ENCODE measurements at regions not wholly inside any gene's neighbourhood (a gene's known extent, or its start where the extent isn't known, plus 50 kb on each side); places are given as distances from the start of the nearest gene placed in this dataset.

GRCh38 chr1:22320587-22321344, 130.9 kb upstream of the ZBTB40 start:
- no peaks in the 10 kb centered on the region for H3K27me3 ChIP-seq
- H3K4me3 ChIP-seq (ENCODE audit: low read depth, low read length): no peak overlapping the region
- H3K9me3 ChIP-seq: no peaks in the 10 kb centered on the region
- TF ChIP-seq CTCF (IDR thresholded peaks at IDR 0.05; ENCODE audit: low read depth, low read length): no peak
- no peaks in the 10 kb centered on the region for H3K36me3 ChIP-seq
- peaks cover 14% of the 10 kb centered on the region for H3K4me1 ChIP-seq
- DNase-seq: no peak

GRCh38 chr1:22321917-22322316, 129.7 kb upstream of the ZBTB40 start:
- no peak for DNase-seq
- no peaks in the 10 kb centered on the region for H3K9me3 ChIP-seq
- H3K4me3 ChIP-seq (ENCODE audit: low read depth, low read length): no peak overlapping the region
- no peaks in the 10 kb centered on the region for H3K27me3 ChIP-seq
- no peak for TF ChIP-seq CTCF (IDR thresholded peaks at IDR 0.05; ENCODE audit: low read depth, low read length)
- H3K4me1 ChIP-seq: peaks cover 14% of the 10 kb centered on the region
- H3K36me3 ChIP-seq: no peaks in the 10 kb centered on the region

GRCh38 chr1:22323141-22323845, 128.4 kb upstream of the ZBTB40 start:
- TF ChIP-seq CTCF (IDR thresholded peaks at IDR 0.05; ENCODE audit: low read depth, low read length): no peak
- Histone ChIP-seq H3K9me3 (no peaks in the 10 kb centered on the region), H3K4me3 (ENCODE audit: low read depth, low read length) (no peak overlapping the region), H3K36me3 (no peaks in the 10 kb centered on the region), H3K4me1 (peaks cover 6% of the 10 kb centered on the region), H3K27me3 (no peaks in the 10 kb centered on the region)
- no peak for DNase-seq

- H3K9me3 ChIP-seq: no peaks in the 10 kb centered on the region
- H3K4me1 ChIP-seq: peaks cover 5% of the 10 kb centered on the region
- no peak overlapping the region for H3K4me3 ChIP-seq (ENCODE audit: low read depth, low read length)
- no peaks in the 10 kb centered on the region for H3K27me3 ChIP-seq
- TF ChIP-seq CTCF (IDR thresholded peaks at IDR 0.05; ENCODE audit: low read depth, low read length): no peak
- peak; percentile 51 for DNase-seq
- no peaks in the 10 kb centered on the region for H3K36me3 ChIP-seq
Observed at GRCh38 chr1:22323846-22324504, 127.7 kb upstream of the ZBTB40 start.

- Histone ChIP-seq H3K9me3 (no peaks in the 10 kb centered on the region), H3K27me3 (no peaks in the 10 kb centered on the region), H3K4me3 (ENCODE audit: low read depth, low read length) (no peak overlapping the region), H3K4me1 (peaks cover 3% of the 10 kb centered on the region; the same call in 1 of the 2 replicates), H3K36me3 (no peaks in the 10 kb centered on the region)
- no peak for DNase-seq
- no peak for TF ChIP-seq CTCF (IDR thresholded peaks at IDR 0.05; ENCODE audit: low read depth, low read length)
Observed at GRCh38 chr1:22325531-22326371, 125.9 kb upstream of the ZBTB40 start.

Measured in BE2C (cell line).